ENCODE measurements at regions not wholly inside any gene's neighbourhood (a gene's known extent, or its start where the extent isn't known, plus 50 kb on each side); places are given as distances from the start of the nearest gene placed in this dataset.

- Histone ChIP-seq H4K20me1 (replicated peaks; ENCODE audit: control insufficient read depth, insufficient read depth, low read length) (no peaks in the 10 kb centered on the region), H3K36me3 (ENCODE audit: control insufficient read depth, insufficient read depth, low read length) (no peaks in the 10 kb centered on the region), H3K4me2 (ENCODE audit: insufficient read depth, low read length) (no peak overlapping the region), H3K4me3 (no peak overlapping the region), H3K9me3 (replicated peaks; ENCODE audit: control insufficient read depth, insufficient read depth, low read depth, low read length) (no peaks in the 10 kb centered on the region), H3K27me3 (ENCODE audit: control insufficient read depth in 2 of 2, insufficient read depth in 2 of 2, low read length in 2 of 2) (no peaks in the 10 kb centered on the region), H3K4me1 (replicated peaks in 1 of 2; ENCODE audit: control insufficient read depth in 2 of 2, insufficient read depth in 2 of 2, low read length in 2 of 2) (no peaks in the 10 kb centered on the region; a peak in 1 of 5 replicates), H3K27ac (ENCODE audit: extremely low read depth, low read depth, low read length) (no peak overlapping the region), H3K9ac (ENCODE audit: insufficient read depth in 1 of 2, low read depth in 2 of 2, low read length in 2 of 2) (no peak overlapping the region), H3K79me2 (ENCODE audit: control insufficient read depth, insufficient read depth, low read length) (no peaks in the 10 kb centered on the region), H2AFZ (ENCODE audit: low read depth, low read length) (no peak overlapping the region), H3K9me1 (ENCODE audit: control insufficient read depth, insufficient read depth, low read length) (no peaks in the 10 kb centered on the region)
- peak in 1 of 4 experiments; percentile 6 for DNase-seq (ENCODE audit: extremely low read depth in 1 of 4, low spot score in 3 of 4)
- ChIA-PET CTCF (ENCODE audit: low intra/inter-chr PET ratio) (no interaction called here), POLR2A (no interaction called here)
- ATAC-seq, result no peak
- WGBS (ENCODE audit: insufficient coverage, low coverage, missing lambda C conversion rate), result under 1% methylated on average over 6 of the region's 6 CpGs
- no TSS peak for BruUV-seq (replicated peaks)
- intact Hi-C loops (cut with micrococcal nuclease), result loop anchor here (10.0 kb wide), 3 partner anchors 193 to 1257 kb away; no protein-coding TSS in a partner anchor
- in situ Hi-C loops (cut with MboI), result loop anchor here (10.0 kb wide), 1 partner anchor 203 kb away; no protein-coding TSS in a partner anchor
- TF ChIP-seq NFIC (IDR thresholded peaks at IDR 0.05) (peak; percentile 81), RUNX1 (IDR thresholded peaks at IDR 0.05; ENCODE audit: low read depth) (no peak), E2F6 (IDR thresholded peaks at IDR 0.05; ENCODE audit: borderline replicate concordance in 1 of 2, extremely low read depth in 1 of 2, insufficient read depth in 1 of 2, insufficient read length in 1 of 2, low read depth in 1 of 2, low read length in 1 of 2, poor library complexity in 1 of 2, severe bottlenecking in 1 of 2) (no peak)
- FAIRE-seq, result no peak
These were observed 212.6 kb downstream of the TGFB2 start for GRCh38 chr1:218557731-218558130.

GRCh38 chr1:218558271-218558810, 213.2 kb downstream of the TGFB2 start:
- intact Hi-C loops (cut with micrococcal nuclease), result loop anchor here (10.0 kb wide), 3 partner anchors 194 to 1256 kb away; no protein-coding TSS in a partner anchor
- no peak overlapping the region for H2AFZ ChIP-seq (ENCODE audit: low read depth, low read length)
- H3K36me3 ChIP-seq (ENCODE audit: control insufficient read depth, insufficient read depth, low read length), result no peaks in the 10 kb centered on the region
- no peak overlapping the region for H3K27ac ChIP-seq (ENCODE audit: extremely low read depth, low read depth, low read length)
- no peaks in the 10 kb centered on the region for H3K79me2 ChIP-seq (ENCODE audit: control insufficient read depth, insufficient read depth, low read length)
- no peaks in the 10 kb centered on the region for H3K9me1 ChIP-seq (ENCODE audit: control insufficient read depth, insufficient read depth, low read length)
- 0% methylated on average over 3 of the region's 3 CpGs for WGBS (ENCODE audit: insufficient coverage, low coverage, missing lambda C conversion rate)
- H4K20me1 ChIP-seq (replicated peaks; ENCODE audit: control insufficient read depth, insufficient read depth, low read length), result no peaks in the 10 kb centered on the region
- no peak for DNase-seq (ENCODE audit: extremely low read depth in 1 of 4, low spot score in 3 of 4)
- no peaks in the 10 kb centered on the region for H3K4me1 ChIP-seq (replicated peaks in 1 of 2; ENCODE audit: control insufficient read depth in 2 of 2, insufficient read depth in 2 of 2, low read length in 2 of 2)
- ChIA-PET POLR2A (no interaction called here), CTCF (ENCODE audit: low intra/inter-chr PET ratio) (no interaction called here)
- FAIRE-seq, result no peak
- no peaks in the 10 kb centered on the region for H3K9me3 ChIP-seq (replicated peaks; ENCODE audit: control insufficient read depth, insufficient read depth, low read depth, low read length)
- no peaks in the 10 kb centered on the region for H3K27me3 ChIP-seq (ENCODE audit: control insufficient read depth in 2 of 2, insufficient read depth in 2 of 2, low read length in 2 of 2)
- ATAC-seq, result no peak
- BruUV-seq (replicated peaks), result no TSS peak
- TF ChIP-seq CTBP1 (IDR thresholded peaks at IDR 0.05; ENCODE audit: borderline replicate concordance) (no peak), PHF20 (IDR thresholded peaks at IDR 0.05; ENCODE audit: partially characterized antibody) (no peak), RBBP5 (IDR thresholded peaks at IDR 0.05; ENCODE audit: borderline replicate concordance, insufficient read depth, low read length, poor library complexity, severe bottlenecking) (no peak), SFPQ (IDR thresholded peaks at IDR 0.05; ENCODE audit: low read depth, low read length) (no peak)
- no peak overlapping the region for H3K4me2 ChIP-seq (ENCODE audit: insufficient read depth, low read length)
- H3K4me3 ChIP-seq, result no peak overlapping the region
- no peak overlapping the region for H3K9ac ChIP-seq (ENCODE audit: insufficient read depth in 1 of 2, low read depth in 2 of 2, low read length in 2 of 2)
- in situ Hi-C loops (cut with MboI), result loop anchor here (10.0 kb wide), 1 partner anchor 204 kb away; no protein-coding TSS in a partner anchor
